Activated CD8-positive, alpha-beta memory T cell treated with anti-CD3 and anti-CD28 coated beads, Interleukin-2, amount 50 U/mL, for 48 hours (primary cell): ENCODE measurements at regions not wholly inside any gene's neighbourhood (a gene's known extent, or its start where the extent isn't known, plus 50 kb on each side); places are given as distances from the start of the nearest gene placed in this dataset.

Experiments used
- DNase-seq: peaks from one replicate; pipeline ENCODE4 v3.0.0-alpha.2; 2020

DNA sequence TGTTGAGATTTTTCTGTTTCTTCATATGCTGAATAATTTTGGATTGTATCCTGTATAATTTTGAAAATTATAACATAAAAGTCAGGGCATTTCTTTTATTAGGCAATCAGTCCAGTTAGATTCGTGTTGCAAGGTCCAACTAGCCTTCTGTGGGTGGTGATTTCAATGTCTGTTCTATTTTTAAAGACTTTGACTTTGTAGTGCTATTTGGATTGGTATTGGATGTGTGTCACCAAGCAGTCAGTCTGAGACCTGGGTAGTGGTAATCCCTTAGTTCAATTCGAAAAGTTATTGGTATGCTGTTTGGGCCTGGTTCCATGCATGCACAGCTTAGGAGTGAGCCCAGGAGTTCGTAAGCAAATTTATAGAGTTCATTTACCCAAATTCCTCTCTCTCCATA lies 82.2 kb downstream of the EPDR1 start:
- no peak for DNase-seq

DNA sequence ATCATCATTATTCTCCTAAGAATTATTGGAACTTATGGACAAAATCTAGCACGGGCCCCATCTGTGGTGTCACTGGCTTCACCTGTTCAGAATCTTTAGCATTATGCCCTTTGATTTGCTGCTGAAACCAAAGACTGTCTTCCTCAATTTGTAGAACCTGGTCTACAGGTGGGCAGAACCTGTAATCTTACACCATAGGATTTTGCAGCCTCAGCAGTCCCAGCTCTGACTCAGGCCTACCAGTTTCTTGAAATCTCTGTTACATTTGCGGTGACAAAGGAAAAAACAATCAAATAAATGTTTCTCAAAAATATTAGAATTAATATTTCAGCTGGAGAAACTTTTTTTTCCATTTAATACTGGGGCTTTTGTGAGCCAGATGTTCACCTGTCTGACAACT lies 86.1 kb downstream of the EPDR1 start:
- DNase-seq, result no peak

DNA sequence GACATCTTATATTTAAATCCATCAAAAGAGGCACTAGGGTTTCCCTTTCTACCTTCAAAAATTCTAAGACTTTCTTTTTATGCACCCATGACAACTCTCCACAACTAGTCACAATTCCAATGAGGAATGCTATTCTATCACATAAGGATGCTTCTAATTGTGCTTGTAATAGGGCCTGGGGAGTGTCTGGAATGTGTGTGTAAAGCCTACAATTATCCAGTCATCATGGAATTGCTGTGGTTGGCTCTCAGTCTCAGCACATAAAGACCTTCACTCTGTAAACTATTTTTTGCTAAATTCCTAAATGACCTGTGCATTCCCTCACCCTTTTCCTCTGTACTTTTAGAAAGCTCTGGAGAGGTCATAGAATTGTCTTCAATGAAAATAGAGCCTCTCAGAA lies 86.7 kb downstream of the EPDR1 start:
- no peak for DNase-seq

DNA sequence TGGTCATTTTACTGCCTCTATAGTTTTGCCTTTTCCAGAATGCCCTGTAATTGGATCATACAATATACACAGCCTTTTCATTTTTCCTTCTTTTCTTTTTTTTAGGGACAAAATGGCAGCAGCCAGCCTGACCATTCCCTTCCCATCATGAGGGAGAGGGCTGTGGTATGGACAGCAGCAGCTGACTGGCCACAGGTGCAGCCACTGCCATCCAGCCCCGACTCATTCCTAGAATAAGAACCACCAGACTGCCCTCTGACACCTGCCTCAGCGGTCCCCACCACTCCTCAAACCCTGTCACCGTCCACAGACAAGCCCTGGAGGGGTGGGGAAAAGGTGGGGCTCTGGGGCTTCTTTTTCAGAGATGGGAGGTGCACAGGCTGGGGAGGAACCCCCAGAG lies 92.8 kb downstream of the EPDR1 start:
- DNase-seq, result no peak

DNA sequence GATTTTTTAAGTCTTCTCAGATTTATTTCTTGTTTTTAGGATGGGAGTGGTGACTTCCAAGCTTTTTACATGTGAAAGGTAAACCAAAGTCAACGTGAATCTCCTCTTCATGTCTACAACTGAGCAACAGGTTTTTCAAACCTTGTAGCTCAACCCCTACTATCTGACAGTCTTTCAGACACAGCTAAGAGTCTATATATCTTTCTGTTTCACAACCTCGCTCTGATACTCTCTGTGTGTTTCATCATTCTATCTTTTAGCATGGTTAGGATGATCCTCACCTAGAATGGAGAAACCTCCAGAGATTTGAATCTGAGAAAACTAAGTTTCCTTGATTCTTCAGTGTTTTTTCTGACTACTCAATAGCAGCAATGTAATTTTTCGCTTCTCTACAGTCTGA lies 96.1 kb downstream of the EPDR1 start:
- DNase-seq, result no peak

DNA sequence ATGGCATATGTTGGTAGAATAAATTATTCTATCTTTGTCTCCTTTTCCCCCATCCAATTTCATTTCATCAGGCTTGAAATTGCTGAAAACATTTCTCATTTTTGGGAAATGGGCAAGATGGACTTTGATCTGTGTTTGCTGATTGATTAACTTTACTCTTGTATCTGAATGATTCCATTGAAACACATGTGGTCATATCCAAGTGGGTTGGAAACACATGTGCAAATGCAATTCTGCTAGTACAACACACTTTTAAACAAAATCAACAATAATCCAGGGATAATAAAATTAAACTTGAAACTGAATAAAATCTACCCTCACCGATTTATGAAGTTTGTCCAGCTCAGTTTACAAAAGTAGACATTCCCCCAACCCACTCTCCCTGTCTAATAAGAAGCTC lies 96.9 kb downstream of the EPDR1 start:
- no peak for DNase-seq

DNA sequence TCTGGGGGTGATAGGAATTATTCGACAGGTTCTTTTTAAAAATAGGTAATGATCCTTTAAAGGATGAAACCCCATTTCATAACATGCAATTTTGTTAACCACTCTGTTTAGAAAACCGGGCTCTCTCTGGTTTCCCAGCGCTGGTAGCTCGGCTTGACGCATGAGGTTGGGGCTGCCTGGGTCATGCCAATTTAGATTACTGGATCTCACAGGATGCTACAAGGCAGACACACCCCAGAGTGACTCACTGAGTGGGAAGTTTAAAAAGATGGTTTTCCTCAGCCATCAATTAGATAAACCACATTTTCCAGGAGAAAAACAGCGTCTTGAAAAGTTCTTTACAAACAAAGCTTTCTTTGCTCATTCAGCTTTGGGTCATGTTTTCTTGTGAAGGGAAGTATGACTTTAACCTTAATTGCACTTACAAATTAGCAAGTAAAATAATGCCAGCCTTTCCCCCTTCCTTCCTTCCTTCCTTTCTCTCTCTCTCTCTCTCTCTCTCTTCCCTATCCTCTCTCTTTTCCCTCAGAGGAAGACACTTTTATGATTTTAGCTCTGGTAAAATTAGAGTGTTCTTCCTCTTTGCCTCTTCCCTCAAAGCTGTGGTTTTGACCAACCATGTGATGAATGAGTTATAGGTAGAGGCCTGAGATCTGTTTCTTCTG lies 99.8 kb downstream of the EPDR1 start:
- no peak for DNase-seq

DNA sequence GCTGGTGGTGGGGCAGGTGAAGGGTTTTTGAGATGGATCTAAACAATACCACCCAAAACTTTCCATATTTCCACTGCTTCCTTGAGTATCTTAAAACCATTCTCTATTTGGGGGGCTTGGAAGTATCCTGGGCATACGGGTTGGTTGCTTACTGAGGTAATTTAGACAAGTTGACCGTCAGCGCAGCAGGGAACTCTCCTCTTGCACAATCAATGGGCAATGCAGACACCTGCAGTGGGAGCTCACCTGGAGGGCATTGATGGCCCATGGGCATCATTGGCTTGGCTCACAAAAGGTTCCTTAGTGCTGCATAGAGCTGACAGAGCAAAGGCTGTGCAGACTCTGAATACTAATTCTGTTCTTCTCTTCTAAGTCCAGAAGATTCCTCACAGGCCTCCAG lies 101.5 kb downstream of the EPDR1 start:
- no peak for DNase-seq

DNA sequence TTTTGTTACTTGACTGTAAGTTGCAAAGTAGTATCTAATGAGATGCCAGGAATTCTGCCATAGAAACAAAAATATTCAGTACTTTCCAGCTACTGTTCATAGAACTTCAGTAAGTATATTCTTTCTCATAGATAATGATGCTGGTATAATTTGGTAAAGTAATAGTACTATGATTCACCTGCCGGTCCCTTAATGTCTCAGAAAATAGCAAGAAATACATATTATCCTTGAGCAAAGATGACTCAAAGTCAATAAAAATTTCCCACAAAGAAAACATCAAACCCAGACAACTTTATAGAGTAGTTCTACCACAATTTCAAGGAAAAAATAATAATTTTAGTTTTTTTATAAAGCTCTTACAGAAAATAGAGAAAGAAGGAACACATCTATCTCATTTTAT lies 105.4 kb downstream of the EPDR1 start:
- DNase-seq, result no peak

DNA sequence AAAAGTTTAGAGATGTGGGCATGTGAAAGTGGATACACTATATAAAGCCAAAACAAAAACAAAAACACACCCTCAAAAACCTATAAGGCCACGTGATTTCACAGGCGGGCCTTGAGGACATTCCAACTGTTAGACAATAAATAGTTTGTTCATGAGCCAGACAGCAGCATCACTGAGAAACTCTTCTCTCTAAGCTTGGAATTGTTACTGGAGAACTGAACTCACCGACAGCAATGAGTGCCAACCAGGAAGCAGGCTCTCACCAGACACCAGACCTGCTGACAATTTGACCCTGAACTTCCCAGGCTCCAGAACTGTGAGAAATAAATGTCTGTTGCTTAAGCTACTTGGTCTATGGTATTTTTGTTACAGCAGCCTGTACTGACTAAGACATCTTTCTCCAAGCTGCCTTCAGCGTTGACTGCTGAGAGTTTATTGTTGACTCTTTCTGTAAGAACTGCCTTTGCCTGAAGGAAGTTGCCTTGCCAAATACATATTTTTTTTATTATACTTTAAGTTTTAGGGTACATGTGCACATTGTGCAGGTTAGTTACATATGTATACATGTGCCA lies 107.5 kb downstream of the EPDR1 start:
- DNase-seq, result no peak

DNA sequence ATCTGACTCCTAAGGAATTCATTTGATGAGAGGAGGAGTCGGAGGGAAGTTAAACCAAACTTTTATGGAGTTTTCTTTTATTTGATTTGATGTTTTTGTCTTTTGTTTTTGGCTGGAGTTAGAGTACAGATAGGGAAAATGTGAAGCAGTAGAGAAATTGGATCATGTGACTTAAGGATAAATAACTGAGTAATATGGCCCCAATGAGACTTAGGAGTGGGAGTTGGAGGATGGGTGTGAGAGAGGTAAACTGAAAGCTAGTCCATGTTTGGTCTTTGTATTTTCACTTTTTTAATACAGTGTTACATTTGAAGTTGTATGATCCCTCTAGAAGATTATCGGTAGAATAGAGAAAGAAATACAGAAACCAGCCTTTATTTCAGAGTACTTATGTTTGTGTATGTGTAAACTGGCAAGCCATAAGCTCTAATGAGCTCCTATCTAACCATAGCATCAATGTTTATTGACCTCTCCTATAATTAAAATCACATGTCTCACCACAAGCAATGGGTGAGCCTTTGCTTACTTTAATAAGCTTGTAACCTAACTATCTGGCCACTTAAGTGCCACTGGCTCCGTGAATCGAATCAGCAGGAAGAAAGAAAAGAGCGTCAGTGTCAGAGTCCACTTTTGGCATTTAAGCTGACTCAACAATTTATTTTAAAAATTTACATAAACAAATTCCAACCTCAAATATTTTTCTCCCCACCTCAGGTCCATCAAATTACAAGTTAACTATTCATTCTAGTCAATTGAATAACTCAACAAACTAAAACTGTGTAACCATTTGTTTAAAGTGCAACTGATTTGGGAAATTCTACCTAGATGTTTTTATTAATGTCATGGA lies 113.8 kb downstream of the EPDR1 start:
- DNase-seq, result no peak

DNA sequence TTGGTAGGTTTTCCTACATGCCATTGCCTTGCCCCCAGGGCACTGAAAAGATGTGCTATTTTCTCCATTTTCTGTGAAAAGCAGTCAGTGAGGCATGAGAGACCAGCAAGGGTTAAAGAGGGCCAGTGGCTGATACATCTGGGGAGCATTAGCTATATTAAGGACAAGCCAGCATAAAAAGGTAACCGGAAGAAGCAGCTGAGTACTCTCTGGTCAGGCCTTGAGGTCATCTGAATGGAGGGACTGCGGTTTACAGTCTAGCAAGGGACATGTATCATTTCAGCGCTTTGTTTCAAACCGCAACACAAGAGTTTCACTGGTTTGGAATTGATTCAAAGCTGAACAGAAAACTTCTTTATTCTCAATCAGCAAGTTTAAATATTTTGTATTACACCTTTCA lies 120.4 kb downstream of the EPDR1 start:
- no peak for DNase-seq

DNA sequence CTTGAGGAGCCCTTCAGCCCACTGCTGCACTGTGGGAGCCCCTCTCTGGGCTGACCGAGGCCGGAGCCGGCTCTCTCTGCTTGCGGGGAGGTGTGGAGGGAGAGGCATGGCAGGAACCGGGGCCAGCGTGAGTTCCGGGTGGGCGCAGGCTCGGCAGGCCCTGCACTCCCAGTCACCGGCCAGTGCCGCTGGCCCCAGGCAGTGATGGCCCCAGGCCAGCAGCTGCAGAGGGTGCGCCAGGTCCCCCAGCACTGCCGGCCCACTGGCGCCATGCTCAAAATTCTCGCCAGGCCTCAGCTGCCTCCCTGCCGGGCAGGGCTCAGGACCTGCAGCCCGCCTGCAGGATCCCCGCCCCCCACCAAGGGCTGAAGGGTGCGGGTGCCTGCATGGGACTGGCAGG lies 128.4 kb upstream of the STARD3NL start:
- DNase-seq, result no peak

DNA sequence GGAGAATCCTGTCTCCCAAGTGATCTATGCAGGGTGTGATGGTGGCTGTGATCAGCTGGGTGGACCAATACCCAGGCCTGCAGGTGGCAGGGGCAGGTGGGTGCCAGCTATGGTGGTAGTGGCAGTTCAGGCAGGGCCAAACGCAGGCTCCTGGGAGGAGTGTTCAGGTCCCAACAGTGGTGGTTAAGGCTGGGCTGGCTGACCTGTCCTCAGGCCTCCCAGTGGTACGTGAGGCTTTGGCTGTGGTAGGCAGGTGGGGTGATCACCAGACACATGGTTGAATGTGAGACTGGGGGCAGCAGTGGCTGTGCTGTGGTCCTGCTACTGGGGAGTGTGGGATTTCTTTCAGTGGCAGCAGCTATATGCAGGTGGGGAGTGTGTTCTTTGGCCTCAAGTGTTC lies 126.7 kb upstream of the STARD3NL start:
- DNase-seq, result no peak

DNA sequence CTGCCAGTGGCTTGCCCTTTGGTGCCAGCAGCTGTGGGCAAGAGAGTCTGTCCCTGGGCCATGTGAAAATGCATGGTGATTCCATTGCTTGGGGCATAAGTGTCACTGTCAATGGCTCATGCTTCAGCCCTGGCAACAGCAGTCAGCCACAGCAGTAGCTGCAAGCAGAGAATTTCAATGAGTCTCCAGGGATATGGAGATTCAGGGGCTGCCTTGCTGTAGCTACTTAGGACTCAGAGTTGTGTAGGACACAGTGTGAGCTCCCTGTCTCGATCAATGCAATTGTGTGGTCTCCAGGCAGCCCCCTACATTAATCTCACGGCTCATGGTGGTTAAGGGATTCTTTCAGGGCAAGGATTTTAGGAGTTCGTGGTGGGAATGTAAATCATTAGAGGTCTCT lies 126.3 kb upstream of the STARD3NL start:
- DNase-seq, result no peak

DNA sequence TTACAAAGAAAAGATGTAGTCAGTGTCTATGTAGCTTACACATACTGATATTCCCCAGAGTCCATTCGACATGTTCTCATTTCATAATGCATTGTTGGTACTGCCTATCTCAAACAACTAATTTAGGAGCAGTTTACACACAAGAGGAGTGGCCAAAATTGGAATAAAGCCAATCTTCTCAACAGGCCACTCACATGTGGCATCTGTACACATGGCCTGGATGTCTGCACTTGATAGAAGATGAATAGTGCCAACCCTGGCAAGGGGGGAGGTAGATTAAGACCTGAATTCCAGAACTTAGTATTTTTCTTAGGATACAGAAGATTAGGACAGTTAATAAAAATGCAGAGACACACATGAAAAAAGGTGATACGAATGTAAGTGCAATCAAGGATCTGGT lies 125.3 kb upstream of the STARD3NL start:
- no peak for DNase-seq

DNA sequence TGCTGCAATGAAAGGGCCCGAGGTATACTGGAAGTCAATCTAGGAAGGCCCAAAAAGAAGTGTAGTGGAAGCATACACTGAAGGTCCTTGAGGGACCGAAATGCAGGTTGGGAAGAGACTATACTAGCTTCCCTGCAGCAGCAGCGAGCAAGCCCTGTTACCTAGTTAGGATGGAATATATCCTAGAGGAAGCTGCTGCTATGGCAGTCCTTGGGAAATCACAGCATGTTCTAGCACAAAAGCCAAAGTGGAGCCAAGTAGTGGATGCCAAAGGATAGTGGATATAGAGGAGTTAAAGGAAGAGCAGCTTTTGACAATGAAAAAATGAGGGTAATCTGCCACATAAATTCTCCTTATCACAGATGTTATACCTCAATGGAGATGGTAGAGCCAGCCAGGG lies 123.8 kb upstream of the STARD3NL start:
- DNase-seq, result no peak

DNA sequence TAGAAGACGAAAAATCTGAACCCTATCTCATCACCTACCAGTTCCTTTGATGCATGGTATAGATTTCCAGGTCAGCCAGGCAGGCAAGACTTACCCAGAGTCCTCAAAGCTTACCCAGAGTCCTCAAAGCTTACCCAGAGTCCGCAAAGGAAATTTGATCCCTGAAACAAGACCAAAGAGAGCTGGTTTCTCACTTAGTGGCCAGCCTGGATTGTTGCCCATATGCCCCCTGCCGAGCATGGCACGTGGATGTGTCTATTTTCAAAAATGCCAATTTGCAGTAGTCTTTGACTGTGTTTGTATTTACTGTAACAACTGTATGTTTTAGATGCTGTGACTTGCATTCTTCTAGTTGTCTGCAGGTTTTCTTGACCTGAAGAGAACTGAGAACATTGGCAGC lies 120.2 kb upstream of the STARD3NL start:
- no peak for DNase-seq

DNA sequence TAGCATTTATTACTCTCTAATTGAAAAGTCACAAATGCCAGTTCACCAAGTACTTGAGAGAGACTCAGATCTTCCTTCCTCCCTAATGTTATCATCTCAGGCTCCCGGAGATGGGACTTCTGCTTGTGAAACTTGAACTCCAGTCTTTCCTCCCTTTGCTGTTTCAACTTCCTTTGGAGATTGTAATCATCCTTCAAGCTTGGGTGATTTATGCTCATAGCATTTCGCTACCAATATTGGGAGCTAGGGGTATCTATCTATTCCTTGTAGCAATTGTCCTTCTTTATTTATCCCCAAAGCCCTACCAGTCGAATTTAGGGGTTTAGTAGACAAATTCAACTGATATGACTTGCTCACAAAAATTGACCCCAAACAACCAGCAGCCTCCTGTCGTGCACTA lies 117.9 kb upstream of the STARD3NL start:
- no peak for DNase-seq

DNA sequence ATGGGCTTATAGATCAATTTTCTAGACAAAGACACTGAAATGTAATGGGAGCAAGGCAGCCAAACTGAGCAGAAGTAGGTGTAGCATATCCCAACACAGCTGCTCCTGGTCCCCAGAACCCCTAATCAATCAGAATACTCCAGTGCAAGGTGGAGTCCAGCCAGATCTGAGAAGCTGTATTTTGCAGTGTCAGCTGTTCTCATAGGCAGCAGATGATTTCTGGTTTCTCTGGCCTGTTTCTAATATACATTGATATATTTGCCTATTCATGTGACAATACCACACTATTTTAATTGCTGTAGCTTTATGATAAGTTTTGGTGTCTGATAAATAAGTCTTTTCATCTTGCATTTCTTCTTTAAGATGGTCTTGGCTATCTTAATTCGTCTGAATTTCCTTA lies 117.4 kb upstream of the STARD3NL start:
- no peak for DNase-seq

DNA sequence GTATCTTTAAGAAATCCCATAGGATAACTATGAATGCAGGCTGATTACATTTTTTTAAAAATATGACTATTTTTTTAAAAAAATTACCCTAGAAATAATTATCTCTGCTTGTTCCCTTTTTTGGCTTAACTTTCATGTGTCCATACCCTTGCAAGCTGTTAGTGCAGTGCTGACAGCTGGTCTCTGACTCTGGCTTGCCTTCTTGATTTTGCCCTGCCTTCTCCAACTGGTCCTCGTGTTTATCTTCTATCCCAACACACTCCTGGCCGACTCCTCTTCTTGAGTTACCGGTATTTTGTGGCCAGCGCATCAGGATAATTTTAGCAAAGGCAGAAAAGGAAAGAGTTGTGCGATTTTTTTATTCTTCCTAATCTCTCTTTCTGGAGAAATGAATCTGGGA lies 111.7 kb upstream of the STARD3NL start:
- DNase-seq, result no peak

DNA sequence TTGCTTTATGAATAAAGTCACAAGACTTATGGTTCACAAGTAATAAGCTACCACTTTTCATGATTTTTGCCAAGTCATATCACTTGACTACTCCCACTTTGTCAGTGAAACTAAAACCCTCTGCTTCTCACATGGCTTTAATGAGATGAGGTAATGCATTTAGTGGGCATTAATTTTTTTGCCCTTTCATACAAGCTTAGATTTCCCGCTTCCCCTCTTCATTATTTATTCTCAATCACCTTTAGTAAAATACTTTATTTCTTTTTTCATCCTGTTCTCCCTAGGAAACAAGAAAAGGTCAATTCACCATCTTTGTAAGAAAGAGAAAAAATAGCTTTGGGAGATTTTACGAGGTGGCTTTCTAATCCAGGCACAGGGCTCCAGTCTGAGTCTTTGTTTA lies 109.6 kb upstream of the STARD3NL start:
- no peak for DNase-seq

DNA sequence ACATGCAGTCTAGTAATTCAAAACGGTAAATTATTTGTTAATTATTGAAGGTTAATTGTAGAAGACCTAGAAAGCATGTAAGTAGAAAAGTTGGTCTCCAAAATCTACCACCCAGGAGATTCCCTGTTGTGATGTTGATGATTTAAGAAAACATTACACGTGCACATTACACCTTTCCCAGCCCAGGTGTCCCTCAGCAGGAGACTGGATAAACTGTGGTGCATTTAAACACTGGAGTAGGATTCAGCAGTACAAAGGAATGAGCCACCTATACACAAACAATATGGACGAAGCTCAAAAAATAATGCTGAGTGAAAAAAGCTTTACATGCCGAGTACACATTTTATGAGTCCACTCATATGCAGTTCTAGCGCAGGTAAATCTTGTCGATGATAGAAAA lies 109.0 kb upstream of the STARD3NL start:
- DNase-seq, result no peak

DNA sequence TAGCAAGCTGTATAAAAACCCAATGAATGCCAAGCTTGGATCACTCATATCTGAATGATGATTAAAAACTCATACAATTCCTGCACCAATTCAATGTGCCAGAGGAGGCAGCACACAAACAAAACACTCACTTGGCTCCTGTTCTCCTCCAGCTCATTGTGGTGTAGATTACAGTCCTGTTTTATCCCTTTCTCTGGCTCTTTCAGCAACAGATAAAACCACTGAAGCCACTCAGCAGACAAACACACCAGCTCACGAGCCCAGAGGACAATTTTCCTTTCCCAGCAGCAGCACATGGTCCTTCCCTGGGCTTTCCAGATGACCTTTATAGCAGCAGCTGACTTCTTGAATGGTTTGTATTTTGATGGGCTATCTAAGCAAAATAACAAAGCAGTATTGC lies 107.3 kb upstream of the STARD3NL start:
- DNase-seq, result no peak

DNA sequence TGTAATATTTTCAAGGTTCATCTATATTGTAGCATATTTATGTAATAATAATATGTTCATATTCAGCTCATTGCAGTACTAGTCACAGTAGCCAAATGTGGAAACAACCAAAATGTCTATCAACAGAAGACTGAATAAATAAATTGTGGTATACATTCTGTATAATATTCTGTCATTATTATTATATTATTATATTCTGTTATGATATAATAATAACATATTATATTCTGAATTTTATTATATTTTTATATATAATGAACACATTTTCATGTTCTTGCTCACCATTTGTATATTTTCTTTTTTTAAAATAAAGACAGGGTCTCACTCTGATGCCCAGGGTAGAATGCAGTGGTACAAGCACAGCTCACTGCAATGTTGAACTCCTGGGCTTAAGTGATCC lies 91.2 kb upstream of the STARD3NL start:
- DNase-seq, result no peak
